ENCODE measurements at regions not wholly inside any gene's neighbourhood (a gene's known extent, or its start where the extent isn't known, plus 50 kb on each side); places are given as distances from the start of the nearest gene placed in this dataset.

GRCh38 chr2:18934886-18935285 is 345.5 kb upstream of the NT5C1B start:
- Mint-ChIP-seq H3K27me3 (ENCODE audit: insufficient read depth, unreplicated experiment) (peaks cover 5% of the 10 kb centered on the region), H3K36me3 (ENCODE audit: insufficient read depth, unreplicated experiment) (no peaks in the 10 kb centered on the region), H3K4me1 (ENCODE audit: low read depth, unreplicated experiment) (no peaks in the 10 kb centered on the region), H3K9me3 (ENCODE audit: unreplicated experiment) (no peaks in the 10 kb centered on the region), H3K4me3 (ENCODE audit: unreplicated experiment) (no peak overlapping the region), H3K27ac (ENCODE audit: unreplicated experiment) (no peak overlapping the region)
- DNase-seq, result no peak
- POLR2A ChIA-PET, result no interaction called here
- BruUV-seq (replicated peaks), result no TSS peak
- no peaks in the 10 kb centered on the region for H3K4me1 ChIP-seq
- intact Hi-C loops (cut with micrococcal nuclease; ENCODE audit: unreplicated experiment), result no loop called here
- no peak overlapping the region for H3K4me3 ChIP-seq (ENCODE audit: low read depth, low read length)
- TF ChIP-seq CTCF (IDR thresholded peaks at IDR 0.05; ENCODE audit: insufficient read depth in 1 of 2, low read depth in 1 of 2, low read length in 1 of 2, severe bottlenecking in 1 of 2, unreplicated experiment in 1 of 2), result no peak
- H3K36me3 ChIP-seq (ENCODE audit: control insufficient read depth, insufficient read depth, low read length), result no peaks in the 10 kb centered on the region
- no peaks in the 10 kb centered on the region for H3K9me3 ChIP-seq
- no peaks in the 10 kb centered on the region for H3K27me3 ChIP-seq (replicated peaks; ENCODE audit: control insufficient read depth, insufficient read depth, low read length)
- CTCF ChIA-PET, result no interaction called here

GRCh38 chr2:18932853-18933252 is 343.5 kb upstream of the NT5C1B start:
- Mint-ChIP-seq H3K4me3 (ENCODE audit: unreplicated experiment) (no peak overlapping the region), H3K27ac (ENCODE audit: unreplicated experiment) (no peak overlapping the region), H3K27me3 (ENCODE audit: insufficient read depth, unreplicated experiment) (peaks cover 2% of the 10 kb centered on the region), H3K9me3 (ENCODE audit: unreplicated experiment) (no peaks in the 10 kb centered on the region), H3K4me1 (ENCODE audit: low read depth, unreplicated experiment) (no peaks in the 10 kb centered on the region), H3K36me3 (ENCODE audit: insufficient read depth, unreplicated experiment) (no peaks in the 10 kb centered on the region)
- Histone ChIP-seq H3K36me3 (ENCODE audit: control insufficient read depth, insufficient read depth, low read length) (no peaks in the 10 kb centered on the region), H3K27me3 (replicated peaks; ENCODE audit: control insufficient read depth, insufficient read depth, low read length) (no peaks in the 10 kb centered on the region), H3K9me3 (no peaks in the 10 kb centered on the region), H3K4me3 (ENCODE audit: low read depth, low read length) (no peak overlapping the region), H3K4me1 (no peaks in the 10 kb centered on the region)
- CTCF ChIA-PET, result no interaction called here
- no peak for TF ChIP-seq CTCF (IDR thresholded peaks at IDR 0.05; ENCODE audit: insufficient read depth in 1 of 2, low read depth in 1 of 2, low read length in 1 of 2, severe bottlenecking in 1 of 2, unreplicated experiment in 1 of 2)
- intact Hi-C loops (cut with micrococcal nuclease; ENCODE audit: unreplicated experiment), result no loop called here
- no TSS peak for BruUV-seq (replicated peaks)
- POLR2A ChIA-PET, result no interaction called here
- no peak for DNase-seq

- Mint-ChIP-seq H3K4me3 (ENCODE audit: unreplicated experiment) (no peak overlapping the region), H3K36me3 (ENCODE audit: insufficient read depth, unreplicated experiment) (no peaks in the 10 kb centered on the region), H3K4me1 (ENCODE audit: low read depth, unreplicated experiment) (no peaks in the 10 kb centered on the region), H3K9me3 (ENCODE audit: unreplicated experiment) (no peaks in the 10 kb centered on the region), H3K27ac (ENCODE audit: unreplicated experiment) (no peak overlapping the region), H3K27me3 (ENCODE audit: insufficient read depth, unreplicated experiment) (peaks cover 2% of the 10 kb centered on the region)
- Histone ChIP-seq H3K36me3 (ENCODE audit: control insufficient read depth, insufficient read depth, low read length) (no peaks in the 10 kb centered on the region), H3K4me3 (ENCODE audit: low read depth, low read length) (no peak overlapping the region), H3K9me3 (no peaks in the 10 kb centered on the region), H3K4me1 (no peaks in the 10 kb centered on the region), H3K27me3 (replicated peaks; ENCODE audit: control insufficient read depth, insufficient read depth, low read length) (no peaks in the 10 kb centered on the region)
- BruUV-seq (replicated peaks), result no TSS peak
- intact Hi-C loops (cut with micrococcal nuclease; ENCODE audit: unreplicated experiment), result no loop called here
- ChIA-PET POLR2A (no interaction called here), CTCF (no interaction called here)
- DNase-seq, result no peak
- TF ChIP-seq CTCF (IDR thresholded peaks at IDR 0.05; ENCODE audit: insufficient read depth in 1 of 2, low read depth in 1 of 2, low read length in 1 of 2, severe bottlenecking in 1 of 2, unreplicated experiment in 1 of 2), result no peak
Measured at GRCh38 chr2:18930971-18931370, 341.6 kb upstream of the NT5C1B start.
